Spleen (tissue), 11 donors: ENCODE measurements at regions not wholly inside any gene's neighbourhood (a gene's known extent, or its start where the extent isn't known, plus 50 kb on each side); places are given as distances from the start of the nearest gene placed in this dataset.
A peak's percentile ranks its signal among the peaks of the same experiment; 100 is the strongest.

ENCODE experiments used
- DNase-seq: peaks from one replicate; pipeline ENCODE4 v3.0.0-alpha.2; 2020
- H3K27ac ChIP-seq, 8 donors: fragments of 200-600 bp; sonication (generic) in 7 of 8; 1 replicate in 4 of 8; 2 replicates in 4 of 8; pipeline versions ENCODE4 v1.5.0 to v1.8.0; 2016 to 2021; ENCODE audit warnings: inconsistent platforms in 4 of 8, mild to moderate bottlenecking in 4 of 8, moderate library complexity in 1 of 8
- H3K27me3 ChIP-seq, 7 donors: fragments of 200-600 bp; sonication (generic) in 6 of 7; replicated peaks in 1 of 7; 1 replicate in 4 of 7; 2 replicates in 3 of 7; pipeline versions ENCODE4 v1.5.0 to v1.8.0; 2016 to 2021; ENCODE audit warnings: inconsistent platforms in 3 of 7, mild to moderate bottlenecking in 1 of 7
- H3K36me3 ChIP-seq, 6 donors: fragments of 200-600 bp; sonication (generic) in 5 of 6; 1 replicate in 4 of 6; 2 replicates in 2 of 6; pipeline versions ENCODE4 v1.5.0 to v1.8.0; 2016 to 2021; ENCODE audit warnings: inconsistent platforms in 2 of 6
- H3K4me1 ChIP-seq, 6 donors: fragments of 200-600 bp; sonication (generic) in 5 of 6; 1 replicate in 3 of 6; 2 replicates in 3 of 6; pipeline versions ENCODE4 v1.5.0 to v1.8.0; 2016 to 2021; ENCODE audit warnings: inconsistent platforms in 3 of 6
- H3K4me3 ChIP-seq, 8 donors: fragments of 200-600 bp; sonication (generic) in 7 of 8; 1 replicate in 4 of 8; 2 replicates in 4 of 8; pipeline versions ENCODE4 v1.5.0 to v1.8.0; 2016 to 2021; ENCODE audit warnings: inconsistent platforms in 4 of 8, mild to moderate bottlenecking in 4 of 8, moderate library complexity in 2 of 8
- H3K9me3 ChIP-seq, 8 donors: fragments of 200-600 bp; sonication (generic) in 7 of 8; 1 replicate in 4 of 8; 2 replicates in 4 of 8; pipeline versions ENCODE4 v1.5.0 to v1.8.0; 2016 to 2021; ENCODE audit warnings: inconsistent platforms in 4 of 8
- POLR2A ChIP-seq, 3 donors: fragments of 450-650 bp; IDR thresholded peaks; one replicate each; pipeline ENCODE4 v1.5.1; 2017; ENCODE audit warnings: antibody characterized with exemption in 3 of 3, mild to moderate bottlenecking in 1 of 3
- POLR2AphosphoS5 ChIP-seq, 3 donors: sonication (generic); formaldehyde crosslinking; IDR thresholded peaks; one replicate each; pipeline ENCODE4 v1.5.1; 2017; ENCODE audit warnings: antibody characterized with exemption in 3 of 3
- WGBS, 5 donors: extraction: QIAGEN DNeasy Blood & Tissue Kit in 3 of 5; methylation state at CpG; one replicate each; pipeline versions ENCODE4 v1.1.5 to v1.1.7; 2013 to 2018; 5-methylcytosine and 5-hydroxymethylcytosine counted together
- intact Hi-C: fragments of 100-400 bp; cut with DNase I; formaldehyde crosslinking; loops from one replicate; pipeline ENCODE4 v1.15.0; 2023; ENCODE audit warnings: low total_unique reads
- TF ChIP-seq, protein P1 (sequence below), 11 experiments: fragments of 200-600 bp in 7 of 11; fragments of 450-650 bp in 4 of 11; sonication (generic) in 4 of 11; IDR thresholded peaks in 8 of 11; conservative IDR thresholded peaks in 3 of 11; 1 replicate in 7 of 11; 2 replicates in 4 of 11; pipeline versions ENCODE4 v1.4.0 to v1.8.0; 2016 to 2021; ENCODE audit warnings: antibody characterized with exemption in 11 of 11, inconsistent platforms in 4 of 11, mild to moderate bottlenecking in 1 of 11
- donor health status: healthy with polysubstance abuse.
- donor health status: DM: no; HTN: no; CAD: no; lungs with moderate emphysema.
- donor health status: DM: no; HTN: no; CAD: no.
- donor health status: Bipolar disorder and iron deficiency.
- donor health status: healthy.
- donor health status: DM: no; HTN: no; CAD: no.
- donor health status: DM: yes; HTN: yes; CAD: no.

DNA sequence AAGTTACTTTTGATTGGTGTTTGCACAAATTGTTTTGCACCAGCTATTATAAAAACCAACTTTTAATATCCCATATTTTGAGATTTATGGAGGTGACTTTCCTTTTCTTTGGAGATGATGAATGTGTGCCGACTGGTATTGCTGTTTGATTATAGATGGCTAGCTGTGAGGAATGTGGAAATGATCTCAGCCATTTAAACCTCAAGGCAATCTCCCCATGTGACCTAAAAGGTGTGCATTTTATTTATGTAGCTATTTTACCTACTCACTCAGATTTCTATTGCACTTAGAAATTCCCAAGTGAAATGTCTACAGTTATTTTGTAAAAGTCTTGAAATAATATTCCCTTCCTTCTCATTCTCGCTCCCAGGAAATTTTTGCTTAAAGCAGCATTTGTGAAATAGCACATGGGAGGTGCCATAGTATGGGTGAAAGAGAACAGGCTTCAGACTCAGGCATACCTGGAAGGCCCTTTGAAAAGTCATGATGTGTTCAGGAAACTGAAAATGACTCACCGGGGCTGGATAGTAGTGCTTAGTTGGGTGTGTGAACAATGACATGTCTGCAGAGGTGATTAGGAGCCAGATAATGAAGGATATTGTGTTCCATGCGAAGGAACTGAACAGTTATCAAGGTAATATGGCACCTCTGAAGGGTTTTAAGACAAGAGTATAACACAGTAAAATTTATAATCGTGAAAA is 247.6 kb downstream of the CBLL2 start:
- peaks cover 0 to 12% (median 0%) of the 10 kb centered on the region in 8 donors for H3K9me3 ChIP-seq
- H3K36me3 ChIP-seq = no peaks in the 10 kb centered on the region
- no peak overlapping the region for H3K27ac ChIP-seq
- no peaks in the 10 kb centered on the region for H3K4me1 ChIP-seq
- TF ChIP-seq, protein P1, sequence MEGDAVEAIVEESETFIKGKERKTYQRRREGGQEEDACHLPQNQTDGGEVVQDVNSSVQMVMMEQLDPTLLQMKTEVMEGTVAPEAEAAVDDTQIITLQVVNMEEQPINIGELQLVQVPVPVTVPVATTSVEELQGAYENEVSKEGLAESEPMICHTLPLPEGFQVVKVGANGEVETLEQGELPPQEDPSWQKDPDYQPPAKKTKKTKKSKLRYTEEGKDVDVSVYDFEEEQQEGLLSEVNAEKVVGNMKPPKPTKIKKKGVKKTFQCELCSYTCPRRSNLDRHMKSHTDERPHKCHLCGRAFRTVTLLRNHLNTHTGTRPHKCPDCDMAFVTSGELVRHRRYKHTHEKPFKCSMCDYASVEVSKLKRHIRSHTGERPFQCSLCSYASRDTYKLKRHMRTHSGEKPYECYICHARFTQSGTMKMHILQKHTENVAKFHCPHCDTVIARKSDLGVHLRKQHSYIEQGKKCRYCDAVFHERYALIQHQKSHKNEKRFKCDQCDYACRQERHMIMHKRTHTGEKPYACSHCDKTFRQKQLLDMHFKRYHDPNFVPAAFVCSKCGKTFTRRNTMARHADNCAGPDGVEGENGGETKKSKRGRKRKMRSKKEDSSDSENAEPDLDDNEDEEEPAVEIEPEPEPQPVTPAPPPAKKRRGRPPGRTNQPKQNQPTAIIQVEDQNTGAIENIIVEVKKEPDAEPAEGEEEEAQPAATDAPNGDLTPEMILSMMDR (IDR thresholded peaks at IDR 0.05 in 8 of 11, conservative IDR thresholded peaks at IDR 0.05 in 3 of 11) = no peak
- no peak for TF ChIP-seq POLR2AphosphoS5 (IDR thresholded peaks at IDR 0.05)
- no peak for TF ChIP-seq POLR2A (IDR thresholded peaks at IDR 0.05)
- H3K27me3 ChIP-seq = no peaks in the 10 kb centered on the region
- no peak overlapping the region for H3K4me3 ChIP-seq
- intact Hi-C loops = no loop called here
- 57 to 87% (median 71%) methylated on average over 5 of the region's 5 CpGs for WGBS, 5 donors
- DNase-seq = no peak

DNA sequence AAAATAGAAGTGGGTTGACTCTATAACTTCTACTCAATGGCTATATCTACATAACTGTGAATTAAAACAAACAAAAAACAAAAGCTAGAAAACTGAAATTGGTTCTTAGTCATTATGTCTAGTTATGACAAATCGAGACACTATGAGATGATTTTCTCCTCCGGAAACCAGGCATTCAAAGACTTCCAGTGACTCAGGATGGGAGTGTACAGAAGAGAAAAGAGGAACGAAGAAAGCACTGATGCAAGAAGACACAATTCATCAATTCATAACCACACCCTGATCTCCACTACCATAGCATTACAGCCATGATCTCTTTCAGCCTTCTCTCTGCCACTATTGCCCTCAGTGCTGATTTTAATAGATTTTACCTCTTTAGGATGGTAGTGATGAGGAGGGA is 253.6 kb downstream of the CBLL2 start:
- intact Hi-C loops = no loop called here
- Histone ChIP-seq H3K4me3 (no peak overlapping the region), H3K36me3 (no peaks in the 10 kb centered on the region), H3K27me3 (no peaks in the 10 kb centered on the region), H3K27ac (no peak overlapping the region), H3K4me1 (peaks cover 0 to 3% (median 0%) of the 10 kb centered on the region in 6 donors), H3K9me3 (peaks cover 0 to 12% (median 0%) of the 10 kb centered on the region in 8 donors)
- WGBS, 5 donors = 58 to 80% (median 65%) methylated on average over 3 of the region's 3 CpGs
- TF ChIP-seq POLR2AphosphoS5 (IDR thresholded peaks at IDR 0.05) = no peak
- DNase-seq = no peak

DNA sequence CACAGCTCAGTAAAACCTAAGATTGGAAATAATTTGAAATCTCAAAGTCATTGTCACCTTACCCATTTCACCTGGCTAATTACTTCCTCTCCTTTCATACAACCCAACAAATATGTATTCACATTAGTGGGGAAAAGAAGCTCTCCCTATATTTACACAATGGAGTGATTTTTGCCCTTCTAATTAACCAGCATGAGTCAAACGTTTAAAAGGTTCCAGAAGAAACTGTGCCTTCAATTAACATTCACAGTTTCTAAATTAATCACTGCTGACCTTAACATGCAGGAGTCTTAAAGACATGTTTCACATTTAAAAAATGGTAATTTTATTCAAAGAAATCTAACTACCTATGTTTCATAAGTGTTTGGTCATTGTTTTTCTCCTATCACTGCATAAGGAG is 254.6 kb downstream of the CBLL2 start:
- TF ChIP-seq POLR2AphosphoS5 (IDR thresholded peaks at IDR 0.05) (no peak), POLR2A (IDR thresholded peaks at IDR 0.05) (no peak)
- TF ChIP-seq, protein P1 (IDR thresholded peaks at IDR 0.05 in 8 of 11, conservative IDR thresholded peaks at IDR 0.05 in 3 of 11) = no peak
- intact Hi-C loops = no loop called here
- 20 to 82% (median 48%) methylated on average over 1 of the region's 1 CpG for WGBS, 5 donors
- Histone ChIP-seq H3K9me3 (peaks cover 0 to 18% (median 0%) of the 10 kb centered on the region in 8 donors), H3K36me3 (no peaks in the 10 kb centered on the region), H3K4me3 (no peak overlapping the region), H3K4me1 (peaks cover 0 to 3% (median 0%) of the 10 kb centered on the region in 6 donors), H3K27me3 (no peaks in the 10 kb centered on the region), H3K27ac (no peak overlapping the region)
- DNase-seq = no peak

DNA sequence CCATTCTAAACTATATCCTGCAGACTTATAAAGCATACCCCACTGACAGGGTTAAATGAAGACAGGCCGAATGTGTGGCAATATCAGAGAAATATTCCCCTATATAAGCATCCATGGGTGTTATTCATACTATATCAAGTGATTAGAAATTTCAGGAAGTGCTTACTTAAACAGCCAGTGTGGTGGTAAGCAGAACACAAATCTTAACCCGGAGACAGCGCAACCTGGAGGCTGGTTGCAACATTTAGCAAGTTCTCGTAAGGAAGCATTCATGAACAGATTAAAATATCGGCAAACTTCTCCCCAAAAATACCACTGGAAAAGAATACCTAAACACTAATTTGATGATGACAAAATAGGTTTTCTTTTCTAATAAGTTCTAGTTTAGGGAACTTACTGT is 261.2 kb downstream of the CBLL2 start:
- Histone ChIP-seq H3K27me3 (no peaks in the 10 kb centered on the region), H3K27ac (no peak overlapping the region), H3K36me3 (no peaks in the 10 kb centered on the region), H3K4me1 (no peaks in the 10 kb centered on the region), H3K4me3 (no peak overlapping the region), H3K9me3 (peaks cover 0 to 6% (median 0%) of the 10 kb centered on the region in 8 donors)
- TF ChIP-seq POLR2AphosphoS5 (IDR thresholded peaks at IDR 0.05) (no peak), POLR2A (IDR thresholded peaks at IDR 0.05) (no peak)
- TF ChIP-seq, protein P1 (IDR thresholded peaks at IDR 0.05 in 8 of 11, conservative IDR thresholded peaks at IDR 0.05 in 3 of 11) = peak in 1 of 11 experiments; percentile 14
- intact Hi-C loops = no loop called here
- DNase-seq = no peak
- 36 to 66% (median 41%) methylated on average over 5 of the region's 5 CpGs for WGBS, 5 donors
